LNCaP clone FGC (cell line): ENCODE measurements at regions not wholly inside any gene's neighbourhood (a gene's known extent, or its start where the extent isn't known, plus 50 kb on each side); places are given as distances from the start of the nearest gene placed in this dataset.

Source experiments
- DNase-seq: peaks from one replicate; pipeline ENCODE4 v3.0.0-alpha.2; 2011; ENCODE audit warnings: low read depth
- H3K4me3 ChIP-seq: 2 replicates; pipeline ENCODE4 v1.5.1; 2011; ENCODE audit warnings: mild to moderate bottlenecking, low read depth, low read length, control low read depth
- TF ChIP-seq, protein P1 (sequence below): IDR thresholded peaks from 2 replicates; pipeline ENCODE4 v1.5.1; 2012; ENCODE audit warnings: mild to moderate bottlenecking; ENCODE audit not compliant: control insufficient read depth, insufficient read depth; ENCODE audit errors: extremely low read depth

DNA sequence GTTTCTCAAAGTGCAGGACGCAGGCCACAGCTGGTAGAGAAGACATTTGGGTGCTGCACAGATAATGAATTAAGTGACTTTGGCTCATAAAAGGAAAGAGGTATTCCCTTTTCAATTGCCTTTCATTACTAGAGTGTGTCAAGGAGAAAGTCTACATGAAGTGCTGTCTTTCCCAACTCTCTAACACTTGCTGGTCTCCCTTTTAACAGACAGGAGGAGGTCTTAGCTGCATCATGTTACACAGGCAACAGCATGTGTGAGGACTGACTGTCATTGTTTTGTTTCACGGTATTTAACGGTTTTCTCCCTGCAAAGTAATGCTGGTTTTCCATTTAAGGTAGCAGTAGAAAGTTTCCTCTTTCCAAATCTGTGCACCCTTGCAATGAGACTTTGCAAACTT lies 291.3 kb upstream of the LDB2 start:
- TF ChIP-seq, protein P1, sequence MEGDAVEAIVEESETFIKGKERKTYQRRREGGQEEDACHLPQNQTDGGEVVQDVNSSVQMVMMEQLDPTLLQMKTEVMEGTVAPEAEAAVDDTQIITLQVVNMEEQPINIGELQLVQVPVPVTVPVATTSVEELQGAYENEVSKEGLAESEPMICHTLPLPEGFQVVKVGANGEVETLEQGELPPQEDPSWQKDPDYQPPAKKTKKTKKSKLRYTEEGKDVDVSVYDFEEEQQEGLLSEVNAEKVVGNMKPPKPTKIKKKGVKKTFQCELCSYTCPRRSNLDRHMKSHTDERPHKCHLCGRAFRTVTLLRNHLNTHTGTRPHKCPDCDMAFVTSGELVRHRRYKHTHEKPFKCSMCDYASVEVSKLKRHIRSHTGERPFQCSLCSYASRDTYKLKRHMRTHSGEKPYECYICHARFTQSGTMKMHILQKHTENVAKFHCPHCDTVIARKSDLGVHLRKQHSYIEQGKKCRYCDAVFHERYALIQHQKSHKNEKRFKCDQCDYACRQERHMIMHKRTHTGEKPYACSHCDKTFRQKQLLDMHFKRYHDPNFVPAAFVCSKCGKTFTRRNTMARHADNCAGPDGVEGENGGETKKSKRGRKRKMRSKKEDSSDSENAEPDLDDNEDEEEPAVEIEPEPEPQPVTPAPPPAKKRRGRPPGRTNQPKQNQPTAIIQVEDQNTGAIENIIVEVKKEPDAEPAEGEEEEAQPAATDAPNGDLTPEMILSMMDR, result no peak
- H3K4me3 ChIP-seq, result no peak overlapping the region
- DNase-seq, result no peak

DNA sequence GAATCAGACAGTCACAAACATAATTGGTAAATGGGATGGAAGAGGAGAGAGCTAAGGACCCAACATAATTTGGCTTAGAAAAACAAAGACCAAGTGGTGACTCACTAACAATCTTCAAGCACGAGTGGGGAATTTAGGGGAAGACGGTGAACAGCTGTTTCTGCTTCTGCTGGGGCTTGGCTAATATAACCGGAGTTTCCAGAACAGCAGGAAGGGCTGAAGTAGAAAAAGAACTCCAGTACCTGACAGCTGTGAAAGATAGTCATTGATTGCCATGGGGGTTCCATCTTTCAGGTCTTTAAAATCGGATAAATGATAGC lies 290.9 kb upstream of the LDB2 start:
- H3K4me3 ChIP-seq, result no peak overlapping the region
- DNase-seq, result no peak
- TF ChIP-seq, protein P1, result no peak

DNA sequence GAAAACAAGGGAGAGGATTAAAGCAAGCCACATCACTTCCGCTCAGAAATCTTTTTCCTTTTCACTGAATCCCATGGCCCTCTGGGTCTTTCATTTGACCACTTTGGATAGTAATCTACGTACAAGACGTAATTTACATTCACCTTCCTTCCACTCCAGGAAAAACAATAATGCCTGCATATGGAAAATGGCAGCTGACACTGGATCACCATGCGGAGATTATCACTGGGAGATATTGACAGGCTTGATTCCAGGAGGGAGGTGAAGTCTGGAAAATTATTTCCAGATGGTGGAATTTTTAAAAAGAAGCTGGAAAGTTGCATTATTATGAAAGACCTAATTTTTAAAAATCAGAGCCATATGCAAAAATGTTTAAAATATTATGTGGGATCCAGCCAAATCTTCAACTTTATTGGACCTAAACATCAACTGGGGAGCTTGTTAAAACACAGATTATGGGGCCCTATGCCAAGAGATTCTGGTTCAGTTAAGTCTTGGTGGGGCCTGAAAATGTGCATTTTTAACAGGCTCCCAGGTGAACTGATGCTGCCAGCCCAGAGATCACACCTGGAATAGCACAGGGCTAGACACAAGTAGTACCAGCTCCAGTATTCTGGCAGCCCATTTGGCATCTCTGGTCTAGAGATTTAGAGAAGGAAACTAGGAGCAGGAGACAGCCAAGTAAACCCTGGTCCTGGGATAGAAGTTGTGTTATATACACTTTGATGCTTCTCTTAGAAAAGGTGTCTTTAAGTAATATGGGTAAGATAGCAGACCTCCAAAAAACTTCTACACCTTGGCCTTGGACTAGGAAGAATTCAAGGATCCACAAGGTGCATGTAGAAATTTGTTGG lies 290.3 kb upstream of the LDB2 start:
- no peak for DNase-seq
- TF ChIP-seq, protein P1, result no peak
- H3K4me3 ChIP-seq, result no peak overlapping the region

DNA sequence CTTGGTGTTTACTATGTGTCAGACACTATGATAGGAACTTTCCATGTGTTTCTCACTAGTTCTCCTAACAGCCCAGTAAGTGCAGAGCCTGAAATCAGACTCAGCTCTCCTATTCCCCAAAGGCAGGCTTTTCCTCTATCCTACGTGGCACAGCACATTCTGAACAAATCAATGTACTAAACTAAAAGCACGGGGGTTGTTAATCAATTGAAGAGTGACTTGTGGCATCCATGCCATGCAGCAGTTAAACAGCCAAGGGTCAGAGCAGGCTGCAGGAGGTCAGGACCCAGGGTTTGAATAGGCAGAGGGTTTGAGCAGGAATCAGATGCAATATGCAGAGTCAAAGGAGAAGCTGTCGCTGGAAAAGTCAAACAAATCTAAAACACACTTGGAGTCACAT lies 289.7 kb upstream of the LDB2 start:
- TF ChIP-seq, protein P1, result no peak
- DNase-seq, result no peak
- no peak overlapping the region for H3K4me3 ChIP-seq

DNA sequence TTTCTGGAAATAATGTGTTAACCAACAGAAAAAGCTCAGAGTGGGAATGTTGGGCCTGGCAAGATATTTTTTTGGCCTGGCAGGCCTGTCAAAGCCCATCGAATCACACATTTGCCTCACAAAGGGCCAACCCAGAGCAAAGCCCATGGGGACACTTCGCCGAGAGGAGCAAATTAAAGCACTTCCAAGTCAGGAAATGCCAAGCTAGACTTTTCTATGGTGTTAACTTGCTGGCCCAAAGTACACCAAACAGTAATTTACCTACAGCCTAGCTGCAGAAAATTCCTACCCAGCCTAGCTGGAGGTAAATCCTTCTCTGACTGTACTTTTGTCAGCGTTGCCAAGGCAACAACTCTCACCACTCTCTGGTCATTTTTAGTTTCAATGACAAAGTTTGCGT lies 288.6 kb upstream of the LDB2 start:
- H3K4me3 ChIP-seq, result no peak overlapping the region
- TF ChIP-seq, protein P1, result no peak
- DNase-seq, result no peak

DNA sequence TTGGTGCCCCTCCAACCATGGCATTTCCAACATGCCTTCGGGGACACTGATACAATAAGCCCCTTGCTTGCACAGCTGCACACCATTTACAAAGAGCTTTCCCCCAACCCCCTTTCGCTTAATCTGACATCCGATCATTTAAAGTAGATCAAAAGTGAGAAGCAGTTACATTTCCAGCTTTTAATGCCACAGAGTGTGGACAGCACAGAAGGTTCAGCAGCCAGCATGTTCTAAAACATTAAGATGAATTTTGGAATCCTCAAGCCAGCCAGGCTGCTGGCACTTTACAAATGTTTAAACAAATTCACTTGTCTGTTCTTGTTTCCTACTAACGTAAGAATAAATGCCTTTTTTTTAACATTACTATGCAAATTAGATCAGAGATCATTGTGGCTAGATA lies 284.4 kb upstream of the LDB2 start:
- H3K4me3 ChIP-seq, result no peak overlapping the region
- TF ChIP-seq, protein P1, result no peak
- no peak for DNase-seq

DNA sequence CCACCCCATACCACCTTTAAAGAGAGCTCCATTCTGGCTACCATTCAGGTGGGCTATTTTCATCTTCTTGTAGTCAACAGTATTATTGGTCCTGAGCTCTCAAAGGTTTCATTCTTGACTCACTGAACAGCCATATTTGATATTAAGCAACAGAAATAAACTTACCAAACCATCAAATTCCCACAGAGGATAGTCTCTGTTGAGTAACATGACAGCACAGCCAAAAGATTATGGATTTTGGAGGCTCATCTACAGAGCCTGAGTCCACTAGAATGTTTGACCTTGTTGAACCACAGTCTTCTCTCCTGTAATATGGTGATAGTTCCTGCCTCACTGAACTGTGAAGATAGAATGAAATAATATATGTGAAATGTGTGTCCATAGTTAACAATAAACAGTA lies 276.3 kb upstream of the LDB2 start:
- DNase-seq, result no peak
- no peak overlapping the region for H3K4me3 ChIP-seq
- TF ChIP-seq, protein P1, result no peak
